HEK293T (cell line): ENCODE measurements at regions not wholly inside any gene's neighbourhood (a gene's known extent, or its start where the extent isn't known, plus 50 kb on each side); places are given as distances from the start of the nearest gene placed in this dataset.

Experiments
- ARNT ChIP-seq: fragments of 450-650 bp; IDR thresholded peaks from 2 replicates; pipeline ENCODE4 v1.6.1; 2017; ENCODE audit warnings: mild to moderate bottlenecking
- BHLHE40 ChIP-seq: fragments of 450-650 bp; IDR thresholded peaks from 2 replicates; pipeline ENCODE4 v1.6.1; 2016; ENCODE audit warnings: mild to moderate bottlenecking, moderate library complexity, borderline replicate concordance
- FOXM1 ChIP-seq: fragments of 450-650 bp; IDR thresholded peaks from 2 replicates; pipeline ENCODE4 v1.6.1; 2017; ENCODE audit warnings: mild to moderate bottlenecking, borderline replicate concordance
- L3MBTL2 ChIP-seq: fragments of 450-650 bp; conservative IDR thresholded peaks from 2 replicates; pipeline ENCODE4 v1.6.1; 2016; ENCODE audit warnings: mild to moderate bottlenecking
- SP1 ChIP-seq: fragments of 450-650 bp; IDR thresholded peaks from 2 replicates; pipeline ENCODE4 v1.6.1; 2017
- TF ChIP-seq, protein P1 (sequence below): fragments of 450-650 bp; IDR thresholded peaks from 2 replicates; pipeline ENCODE4 v1.6.1; 2016

DNA sequence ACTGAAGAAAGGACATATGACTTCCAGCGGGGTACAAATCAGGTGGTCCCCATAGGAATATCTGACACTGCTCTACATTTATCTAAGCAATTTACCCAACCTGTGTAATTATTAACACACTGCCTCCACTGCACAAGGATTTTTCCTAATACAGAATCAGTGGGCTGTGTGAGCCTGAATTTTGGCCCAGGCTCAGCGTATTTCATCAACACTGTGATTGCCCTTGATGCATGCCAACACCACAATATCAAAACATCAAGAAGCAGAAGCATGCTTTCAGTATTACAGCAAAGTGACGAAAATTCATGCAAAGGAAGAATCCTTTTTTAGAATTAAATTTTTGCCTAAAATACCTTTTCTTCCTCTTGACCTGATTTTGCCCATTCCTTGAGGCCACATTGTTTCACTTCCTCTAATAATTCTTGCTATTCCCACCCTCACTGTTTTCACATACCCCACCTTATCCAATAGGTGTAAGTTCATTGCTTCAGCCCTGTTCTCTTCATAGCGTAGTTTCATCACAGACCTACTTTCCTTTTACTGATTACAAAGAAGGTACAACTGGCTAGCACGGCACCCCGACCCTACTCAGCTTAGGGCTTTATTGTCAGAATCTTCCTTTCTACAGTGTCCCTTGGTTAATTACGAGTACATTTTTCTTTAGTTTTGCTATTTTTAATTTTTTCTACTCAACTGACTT is 83.7 kb upstream of the PTCHD4 start:
- TF ChIP-seq L3MBTL2 (no peak), ARNT (no peak), BHLHE40 (no peak), SP1 (no peak), FOXM1 (no peak)
- TF ChIP-seq, protein P1, sequence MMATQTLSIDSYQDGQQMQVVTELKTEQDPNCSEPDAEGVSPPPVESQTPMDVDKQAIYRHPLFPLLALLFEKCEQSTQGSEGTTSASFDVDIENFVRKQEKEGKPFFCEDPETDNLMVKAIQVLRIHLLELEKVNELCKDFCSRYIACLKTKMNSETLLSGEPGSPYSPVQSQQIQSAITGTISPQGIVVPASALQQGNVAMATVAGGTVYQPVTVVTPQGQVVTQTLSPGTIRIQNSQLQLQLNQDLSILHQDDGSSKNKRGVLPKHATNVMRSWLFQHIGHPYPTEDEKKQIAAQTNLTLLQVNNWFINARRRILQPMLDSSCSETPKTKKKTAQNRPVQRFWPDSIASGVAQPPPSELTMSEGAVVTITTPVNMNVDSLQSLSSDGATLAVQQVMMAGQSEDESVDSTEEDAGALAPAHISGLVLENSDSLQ: no peak
